SK-N-SH (cell line): ENCODE measurements at regions not wholly inside any gene's neighbourhood (a gene's known extent, or its start where the extent isn't known, plus 50 kb on each side); places are given as distances from the start of the nearest gene placed in this dataset.

Experiments used
- CTCF ChIA-PET: fragments of 300-600, 350-600 bp; formaldehyde crosslinking; extraction: SDS; loops from one replicate; lab custom pipeline; 2021; lab: Yijun Ruan, JAX
- POLR2A ChIA-PET: fragments of 350-600 bp; sonication (Branson Sonifier 250); formaldehyde crosslinking; extraction: SDS; loops from one replicate; lab custom pipeline; 2020; ENCODE audit warnings: antibody characterized with exemption, inconsistent platforms; lab: Yijun Ruan, JAX
- DNase-seq: peaks from one replicate; pipeline ENCODE4 v3.0.0; 2012
- H2AFZ ChIP-seq: fragments of 200-600 bp; sonication (generic); 2 replicates; pipeline ENCODE4 v1.8.1; 2016; ENCODE audit warnings: antibody characterized with exemption, mild to moderate bottlenecking, low read depth
- H3F3A ChIP-seq: fragments of 200-600 bp; sonication (generic); replicated peaks from 2 replicates; pipeline ENCODE3; 2016; ENCODE audit warnings: antibody characterized with exemption, mild to moderate bottlenecking; ENCODE audit not compliant: insufficient read depth
- H3K27ac ChIP-seq, 2 experiments: fragments of 200-500 bp in 1 of 2; fragments of 200-600 bp in 1 of 2; sonication (Bioruptor generic) in 1 of 2; sonication (generic), shearing (Covaris generic) in 1 of 2; 2 replicates each; pipeline versions ENCODE4 v1.5.1 to v1.6.1; 2014 to 2016; ENCODE audit warnings: low read depth in 2 of 2, inconsistent platforms in 1 of 2, low read length in 1 of 2, mild to moderate bottlenecking in 1 of 2, mixed read lengths in 1 of 2
- H3K27me3 ChIP-seq: fragments of 200-600 bp; sonication (generic), shearing (Covaris generic); 2 replicates; pipeline ENCODE4 v1.6.1; 2016; ENCODE audit warnings: mixed run types; ENCODE audit not compliant: insufficient read depth
- H3K36me3 ChIP-seq, 2 experiments: fragments of 200-500 bp in 1 of 2; fragments of 200-600 bp in 1 of 2; sonication (Bioruptor generic) in 1 of 2; sonication (generic) in 1 of 2; replicated peaks in 1 of 2; 2 replicates each; pipeline versions ENCODE3 to v1.5.1; 2014 to 2016; ENCODE audit warnings: low read length in 1 of 2, mild to moderate bottlenecking in 1 of 2; ENCODE audit not compliant: insufficient read depth in 2 of 2, control insufficient read depth in 1 of 2
- H3K4me1 ChIP-seq, 2 experiments: fragments of 200-500 bp in 1 of 2; fragments of 200-600 bp in 1 of 2; sonication (Bioruptor generic) in 1 of 2; sonication (generic), shearing (Covaris generic) in 1 of 2; 2 replicates each; pipeline versions ENCODE4 v1.5.1 to v1.6.1; 2014 to 2016; ENCODE audit warnings: low read depth in 1 of 2, low read length in 1 of 2, mixed run types in 1 of 2; ENCODE audit not compliant: insufficient read depth in 2 of 2, control insufficient read depth in 1 of 2
- H3K4me2 ChIP-seq: fragments of 200-600 bp; sonication (generic), shearing (Covaris generic); 2 replicates; pipeline ENCODE4 v1.6.1; 2017; ENCODE audit warnings: mixed run types
- H3K4me3 ChIP-seq, 2 experiments: fragments of 200-500 bp in 1 of 2; fragments of 200-600 bp in 1 of 2; sonication (Bioruptor generic) in 1 of 2; sonication (generic), shearing (Covaris generic) in 1 of 2; 2 replicates each; pipeline versions ENCODE4 v1.5.1 to v1.8.1; 2014 to 2016; ENCODE audit warnings: low read depth in 2 of 2, inconsistent platforms in 1 of 2, low read length in 1 of 2, mild to moderate bottlenecking in 1 of 2, mixed read lengths in 1 of 2, moderate library complexity in 1 of 2
- H3K79me2 ChIP-seq: fragments of 200-600 bp; sonication (generic); 2 replicates; pipeline ENCODE4 v1.8.1; 2017; ENCODE audit warnings: mild to moderate bottlenecking; ENCODE audit not compliant: insufficient read depth
- H3K9ac ChIP-seq: fragments of 200-600 bp; sonication (generic); 2 replicates; pipeline ENCODE4 v1.6.1; 2017; ENCODE audit warnings: mixed run types
- H3K9me2 ChIP-seq: fragments of 200-600 bp; sonication (generic); 2 replicates; pipeline ENCODE4 v1.6.1; 2017; ENCODE audit warnings: mixed run types
- H3K9me3 ChIP-seq: fragments of 200-600 bp; sonication (generic); 2 replicates; pipeline ENCODE4 v1.6.1; 2017; ENCODE audit warnings: mixed run types, mild to moderate bottlenecking, moderate library complexity
- H4K20me1 ChIP-seq: fragments of 200-600 bp; sonication (generic); 2 replicates; pipeline ENCODE4 v1.6.1; 2017; ENCODE audit warnings: mild to moderate bottlenecking, mixed run types; ENCODE audit not compliant: insufficient read depth
- CHD2 ChIP-seq: fragments of 150-350 bp; IDR thresholded peaks from 2 replicates; pipeline ENCODE4 v1.6.1; 2018; ENCODE audit warnings: low read length; ENCODE audit not compliant: partially characterized antibody
- ELF1 ChIP-seq: IDR thresholded peaks from 2 replicates; pipeline ENCODE4 v1.4.0; 2012
- EZH2phosphoT487 ChIP-seq: fragments of 200-600 bp; sonication (generic); IDR thresholded peaks from 2 replicates; pipeline ENCODE4 v1.6.1; 2017; ENCODE audit warnings: low read depth, mixed run types, mild to moderate bottlenecking, antibody characterized with exemption, moderate library complexity, borderline replicate concordance
- FOXJ3 ChIP-seq: sonication (generic); formaldehyde crosslinking; IDR thresholded peaks from 2 replicates; pipeline ENCODE4 v1.5.1; 2020; ENCODE audit warnings: mild to moderate bottlenecking, missing genetic modification reagents
- FOXM1 ChIP-seq: IDR thresholded peaks from 2 replicates; pipeline ENCODE4 v1.4.0; 2012; ENCODE audit warnings: low read depth, mild to moderate bottlenecking
- GATA2 ChIP-seq: sonication (generic); formaldehyde crosslinking; IDR thresholded peaks from 2 replicates; pipeline ENCODE4 v1.5.0; 2020; ENCODE audit warnings: mild to moderate bottlenecking, missing genetic modification reagents
- JUND ChIP-seq: IDR thresholded peaks from 2 replicates; pipeline ENCODE4 v1.4.0; 2012
- MEF2A ChIP-seq: IDR thresholded peaks from 2 replicates; pipeline ENCODE4 v1.4.0; 2012; ENCODE audit warnings: low read depth, borderline replicate concordance
- NFIC ChIP-seq: IDR thresholded peaks from 2 replicates; pipeline ENCODE4 v1.4.0; 2012; ENCODE audit warnings: borderline replicate concordance
- POLR2AphosphoS5 ChIP-seq: IDR thresholded peaks from 2 replicates; pipeline ENCODE4 v1.6.1; 2012; ENCODE audit warnings: low read depth, low read length
- RCOR1 ChIP-seq: fragments of 150-350 bp; IDR thresholded peaks from 2 replicates; pipeline ENCODE4 v1.6.1; 2017; ENCODE audit warnings: antibody characterized with exemption, low read length
- SIN3A ChIP-seq: IDR thresholded peaks from 2 replicates; pipeline ENCODE4 v1.6.1; 2012; ENCODE audit warnings: low read depth, mild to moderate bottlenecking, low read length, moderate library complexity, borderline replicate concordance
- SMC3 ChIP-seq: IDR thresholded peaks from 2 replicates; pipeline ENCODE4 v1.6.1; 2012; ENCODE audit warnings: low read depth, low read length, improper control_type of control experiment
- TAF1 ChIP-seq: IDR thresholded peaks from 2 replicates; pipeline ENCODE4 v1.6.1; 2012; ENCODE audit warnings: low read depth, mild to moderate bottlenecking, low read length, moderate library complexity, borderline replicate concordance
- TEAD4 ChIP-seq: IDR thresholded peaks from 2 replicates; pipeline ENCODE4 v1.4.0; 2012; ENCODE audit warnings: mild to moderate bottlenecking, borderline replicate concordance; ENCODE audit not compliant: insufficient read depth
- WGBS: methylation state at CpG from one replicate; pipeline ENCODE4 v1.1.6; 2017; ENCODE audit warnings: low lambda C conversion rate; 5-methylcytosine and 5-hydroxymethylcytosine counted together
- TF ChIP-seq, protein P1 (sequence below): fragments of 200-600 bp; sonication (generic); IDR thresholded peaks from 2 replicates; pipeline ENCODE4 v1.6.1; 2017; ENCODE audit warnings: antibody characterized with exemption, mild to moderate bottlenecking, moderate library complexity
- TF ChIP-seq, protein P2 (sequence below): IDR thresholded peaks from 2 replicates; pipeline ENCODE4 v1.6.1; 2012; ENCODE audit warnings: mild to moderate bottlenecking, low read depth, low read length, moderate library complexity
- TF ChIP-seq, protein P3 (sequence below): IDR thresholded peaks from 2 replicates; pipeline ENCODE4 v1.4.0; 2012; ENCODE audit warnings: low read depth
- TF ChIP-seq, protein P4 (sequence below): fragments of 150-350 bp; IDR thresholded peaks from 2 replicates; pipeline ENCODE4 v1.6.1; 2017; ENCODE audit warnings: antibody characterized with exemption, low read length, low read depth, borderline replicate concordance
- TF ChIP-seq, protein P5 (sequence below): IDR thresholded peaks from 2 replicates; pipeline ENCODE4 v1.4.0; 2012; ENCODE audit warnings: low read depth, borderline replicate concordance

DNA sequence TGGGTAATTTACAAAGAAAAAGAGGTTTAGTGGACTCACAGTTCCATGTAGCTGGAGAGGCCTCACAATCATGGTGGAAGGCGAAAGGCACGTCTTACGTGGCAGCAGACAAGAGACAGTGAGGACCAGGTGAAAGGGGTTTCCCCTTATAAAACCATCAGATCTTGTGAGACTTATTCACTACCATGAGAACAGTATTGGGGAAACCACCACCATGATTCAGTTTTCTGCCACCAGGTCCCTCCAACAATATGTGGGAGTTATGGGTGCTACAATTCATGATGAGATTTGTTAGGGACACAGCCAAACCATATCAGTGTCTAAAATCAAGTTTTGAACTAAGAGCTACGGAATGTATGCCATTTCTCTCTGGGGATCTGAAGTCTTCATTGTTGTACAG, 354.8 kb upstream of the C2CD4B start:
- 94% methylated on average over 4 of the region's 4 CpGs for WGBS
- H3K79me2 ChIP-seq: 0 out of 2 replicates have a peak, but pooled peaks cover 6% of the 10 kb centered on the region
- no peaks in the 10 kb centered on the region for H3K9me2 ChIP-seq
- TF ChIP-seq, protein P1, sequence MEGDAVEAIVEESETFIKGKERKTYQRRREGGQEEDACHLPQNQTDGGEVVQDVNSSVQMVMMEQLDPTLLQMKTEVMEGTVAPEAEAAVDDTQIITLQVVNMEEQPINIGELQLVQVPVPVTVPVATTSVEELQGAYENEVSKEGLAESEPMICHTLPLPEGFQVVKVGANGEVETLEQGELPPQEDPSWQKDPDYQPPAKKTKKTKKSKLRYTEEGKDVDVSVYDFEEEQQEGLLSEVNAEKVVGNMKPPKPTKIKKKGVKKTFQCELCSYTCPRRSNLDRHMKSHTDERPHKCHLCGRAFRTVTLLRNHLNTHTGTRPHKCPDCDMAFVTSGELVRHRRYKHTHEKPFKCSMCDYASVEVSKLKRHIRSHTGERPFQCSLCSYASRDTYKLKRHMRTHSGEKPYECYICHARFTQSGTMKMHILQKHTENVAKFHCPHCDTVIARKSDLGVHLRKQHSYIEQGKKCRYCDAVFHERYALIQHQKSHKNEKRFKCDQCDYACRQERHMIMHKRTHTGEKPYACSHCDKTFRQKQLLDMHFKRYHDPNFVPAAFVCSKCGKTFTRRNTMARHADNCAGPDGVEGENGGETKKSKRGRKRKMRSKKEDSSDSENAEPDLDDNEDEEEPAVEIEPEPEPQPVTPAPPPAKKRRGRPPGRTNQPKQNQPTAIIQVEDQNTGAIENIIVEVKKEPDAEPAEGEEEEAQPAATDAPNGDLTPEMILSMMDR: no peak
- TF ChIP-seq TAF1 (no peak), SMC3 (no peak), NFIC (no peak), MEF2A (no peak), ELF1 (no peak), FOXJ3 (CRISPR knock-in tag) (no peak), JUND (no peak), EZH2phosphoT487 (no peak), RCOR1 (no peak), CHD2 (no peak), GATA2 (CRISPR knock-in tag) (no peak), POLR2AphosphoS5 (no peak), SIN3A (no peak), TEAD4 (no peak), FOXM1 (no peak)
- TF ChIP-seq, protein P2, sequence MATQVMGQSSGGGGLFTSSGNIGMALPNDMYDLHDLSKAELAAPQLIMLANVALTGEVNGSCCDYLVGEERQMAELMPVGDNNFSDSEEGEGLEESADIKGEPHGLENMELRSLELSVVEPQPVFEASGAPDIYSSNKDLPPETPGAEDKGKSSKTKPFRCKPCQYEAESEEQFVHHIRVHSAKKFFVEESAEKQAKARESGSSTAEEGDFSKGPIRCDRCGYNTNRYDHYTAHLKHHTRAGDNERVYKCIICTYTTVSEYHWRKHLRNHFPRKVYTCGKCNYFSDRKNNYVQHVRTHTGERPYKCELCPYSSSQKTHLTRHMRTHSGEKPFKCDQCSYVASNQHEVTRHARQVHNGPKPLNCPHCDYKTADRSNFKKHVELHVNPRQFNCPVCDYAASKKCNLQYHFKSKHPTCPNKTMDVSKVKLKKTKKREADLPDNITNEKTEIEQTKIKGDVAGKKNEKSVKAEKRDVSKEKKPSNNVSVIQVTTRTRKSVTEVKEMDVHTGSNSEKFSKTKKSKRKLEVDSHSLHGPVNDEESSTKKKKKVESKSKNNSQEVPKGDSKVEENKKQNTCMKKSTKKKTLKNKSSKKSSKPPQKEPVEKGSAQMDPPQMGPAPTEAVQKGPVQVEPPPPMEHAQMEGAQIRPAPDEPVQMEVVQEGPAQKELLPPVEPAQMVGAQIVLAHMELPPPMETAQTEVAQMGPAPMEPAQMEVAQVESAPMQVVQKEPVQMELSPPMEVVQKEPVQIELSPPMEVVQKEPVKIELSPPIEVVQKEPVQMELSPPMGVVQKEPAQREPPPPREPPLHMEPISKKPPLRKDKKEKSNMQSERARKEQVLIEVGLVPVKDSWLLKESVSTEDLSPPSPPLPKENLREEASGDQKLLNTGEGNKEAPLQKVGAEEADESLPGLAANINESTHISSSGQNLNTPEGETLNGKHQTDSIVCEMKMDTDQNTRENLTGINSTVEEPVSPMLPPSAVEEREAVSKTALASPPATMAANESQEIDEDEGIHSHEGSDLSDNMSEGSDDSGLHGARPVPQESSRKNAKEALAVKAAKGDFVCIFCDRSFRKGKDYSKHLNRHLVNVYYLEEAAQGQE: no peak
- TF ChIP-seq, protein P3, sequence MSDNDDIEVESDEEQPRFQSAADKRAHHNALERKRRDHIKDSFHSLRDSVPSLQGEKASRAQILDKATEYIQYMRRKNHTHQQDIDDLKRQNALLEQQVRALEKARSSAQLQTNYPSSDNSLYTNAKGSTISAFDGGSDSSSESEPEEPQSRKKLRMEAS: no peak
- TF ChIP-seq, protein P4, sequence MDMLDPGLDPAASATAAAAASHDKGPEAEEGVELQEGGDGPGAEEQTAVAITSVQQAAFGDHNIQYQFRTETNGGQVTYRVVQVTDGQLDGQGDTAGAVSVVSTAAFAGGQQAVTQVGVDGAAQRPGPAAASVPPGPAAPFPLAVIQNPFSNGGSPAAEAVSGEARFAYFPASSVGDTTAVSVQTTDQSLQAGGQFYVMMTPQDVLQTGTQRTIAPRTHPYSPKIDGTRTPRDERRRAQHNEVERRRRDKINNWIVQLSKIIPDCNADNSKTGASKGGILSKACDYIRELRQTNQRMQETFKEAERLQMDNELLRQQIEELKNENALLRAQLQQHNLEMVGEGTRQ: no peak
- TF ChIP-seq, protein P5, sequence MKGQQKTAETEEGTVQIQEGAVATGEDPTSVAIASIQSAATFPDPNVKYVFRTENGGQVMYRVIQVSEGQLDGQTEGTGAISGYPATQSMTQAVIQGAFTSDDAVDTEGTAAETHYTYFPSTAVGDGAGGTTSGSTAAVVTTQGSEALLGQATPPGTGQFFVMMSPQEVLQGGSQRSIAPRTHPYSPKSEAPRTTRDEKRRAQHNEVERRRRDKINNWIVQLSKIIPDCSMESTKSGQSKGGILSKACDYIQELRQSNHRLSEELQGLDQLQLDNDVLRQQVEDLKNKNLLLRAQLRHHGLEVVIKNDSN: no peak
- H4K20me1 ChIP-seq: no peaks in the 10 kb centered on the region
- H2AFZ ChIP-seq: no peak overlapping the region
- H3K4me2 ChIP-seq: no peak overlapping the region
- no peak for DNase-seq
- no peaks in the 10 kb centered on the region for H3K9me3 ChIP-seq
- no peak overlapping the region for H3K4me3 ChIP-seq
- no peaks in the 10 kb centered on the region for H3F3A ChIP-seq
- no peaks in the 10 kb centered on the region for H3K27me3 ChIP-seq
- H3K9ac ChIP-seq: no peak overlapping the region
- H3K4me1 ChIP-seq: peaks cover 0 to 9% of the 10 kb centered on the region in 2 experiments; a peak in 2 of 4 replicates
- no peak overlapping the region for H3K27ac ChIP-seq
- H3K36me3 ChIP-seq: no peaks in the 10 kb centered on the region
- ChIA-PET POLR2A (no interaction called here), CTCF (no interaction called here)
